ENCODE measurements at regions not wholly inside any gene's neighbourhood (a gene's known extent, or its start where the extent isn't known, plus 50 kb on each side); places are given as distances from the start of the nearest gene placed in this dataset.

- H3K36me3 ChIP-seq = no peaks in the 10 kb centered on the region
- no peaks in the 10 kb centered on the region for H3K27me3 ChIP-seq
- DNase-seq = no peak
- no peak overlapping the region for H3K9ac ChIP-seq (ENCODE audit: low read depth in 2 of 2, low read length in 2 of 2)
- no peaks in the 10 kb centered on the region for H3K4me1 ChIP-seq
- TF ChIP-seq, protein P1, sequence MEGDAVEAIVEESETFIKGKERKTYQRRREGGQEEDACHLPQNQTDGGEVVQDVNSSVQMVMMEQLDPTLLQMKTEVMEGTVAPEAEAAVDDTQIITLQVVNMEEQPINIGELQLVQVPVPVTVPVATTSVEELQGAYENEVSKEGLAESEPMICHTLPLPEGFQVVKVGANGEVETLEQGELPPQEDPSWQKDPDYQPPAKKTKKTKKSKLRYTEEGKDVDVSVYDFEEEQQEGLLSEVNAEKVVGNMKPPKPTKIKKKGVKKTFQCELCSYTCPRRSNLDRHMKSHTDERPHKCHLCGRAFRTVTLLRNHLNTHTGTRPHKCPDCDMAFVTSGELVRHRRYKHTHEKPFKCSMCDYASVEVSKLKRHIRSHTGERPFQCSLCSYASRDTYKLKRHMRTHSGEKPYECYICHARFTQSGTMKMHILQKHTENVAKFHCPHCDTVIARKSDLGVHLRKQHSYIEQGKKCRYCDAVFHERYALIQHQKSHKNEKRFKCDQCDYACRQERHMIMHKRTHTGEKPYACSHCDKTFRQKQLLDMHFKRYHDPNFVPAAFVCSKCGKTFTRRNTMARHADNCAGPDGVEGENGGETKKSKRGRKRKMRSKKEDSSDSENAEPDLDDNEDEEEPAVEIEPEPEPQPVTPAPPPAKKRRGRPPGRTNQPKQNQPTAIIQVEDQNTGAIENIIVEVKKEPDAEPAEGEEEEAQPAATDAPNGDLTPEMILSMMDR (IDR thresholded peaks at IDR 0.05) = no peak
- H3K27ac ChIP-seq = no peak overlapping the region
- intact Hi-C loops (cut with DNase I) = no loop called here
- no peak overlapping the region for H3K4me3 ChIP-seq
- H3K9me3 ChIP-seq = no peaks in the 10 kb centered on the region
Measured at GRCh38 chr15:93585012-93585411, 496.0 kb upstream of the RGMA start.

DNA sequence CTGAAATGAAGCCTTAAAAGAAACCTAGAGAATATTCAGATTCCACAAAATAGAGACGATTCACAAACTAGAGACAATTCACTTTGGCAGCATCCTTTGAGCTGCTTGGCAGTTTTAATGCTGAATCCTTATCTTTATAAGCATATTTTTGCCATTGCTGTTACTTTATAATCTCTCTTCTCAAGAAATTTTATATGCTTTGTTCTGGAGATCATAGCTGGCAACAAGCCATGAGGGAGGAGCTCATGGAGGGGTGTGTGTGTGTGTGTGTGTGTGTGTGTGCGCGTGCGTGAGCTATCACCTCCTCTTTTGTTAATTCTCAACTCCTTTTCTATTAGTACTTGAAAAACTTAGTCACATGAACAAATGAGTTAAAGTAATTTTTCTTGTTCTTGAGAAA, 495.0 kb upstream of the RGMA start:
- no peaks in the 10 kb centered on the region for H3K27me3 ChIP-seq
- TF ChIP-seq, protein P1 (IDR thresholded peaks at IDR 0.05) = no peak
- peak; percentile 19 for DNase-seq

DNA sequence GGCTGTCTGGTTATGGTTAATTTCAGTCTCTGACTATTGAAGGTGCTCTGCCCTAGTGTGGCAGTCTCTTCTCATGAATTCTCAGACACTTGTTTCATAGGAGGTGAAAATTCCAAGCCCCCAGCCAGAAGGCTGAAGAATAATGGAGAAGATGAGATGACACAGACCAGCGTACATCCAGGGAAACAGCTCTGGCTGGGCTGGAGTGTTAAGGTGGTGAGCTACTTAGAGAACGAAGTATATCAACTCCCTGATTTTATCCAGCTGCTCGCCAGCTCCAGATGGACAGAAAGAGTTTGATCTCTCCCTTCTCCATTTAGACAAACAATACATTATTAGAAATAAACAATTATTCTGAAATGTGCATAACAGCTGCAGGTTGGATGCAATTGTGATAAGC, 494.5 kb upstream of the RGMA start:
- intact Hi-C loops (cut with DNase I) = no loop called here
- Histone ChIP-seq H3K4me1 (no peaks in the 10 kb centered on the region), H3K9ac (ENCODE audit: low read depth in 2 of 2, low read length in 2 of 2) (no peak overlapping the region), H3K27ac (no peak overlapping the region), H3K9me3 (no peaks in the 10 kb centered on the region), H3K36me3 (no peaks in the 10 kb centered on the region), H3K27me3 (no peaks in the 10 kb centered on the region), H3K4me3 (no peak overlapping the region)
- TF ChIP-seq, protein P1 (IDR thresholded peaks at IDR 0.05) = no peak
- no peak for DNase-seq

More for the DNA sequence above, 495.0 kb upstream of the RGMA start:
- Histone ChIP-seq H3K27ac (no peak overlapping the region), H3K9ac (ENCODE audit: low read depth in 2 of 2, low read length in 2 of 2) (no peak overlapping the region), H3K4me3 (no peak overlapping the region), H3K9me3 (no peaks in the 10 kb centered on the region), H3K36me3 (no peaks in the 10 kb centered on the region), H3K4me1 (no peaks in the 10 kb centered on the region)
- intact Hi-C loops (cut with DNase I) = no loop called here

DNA sequence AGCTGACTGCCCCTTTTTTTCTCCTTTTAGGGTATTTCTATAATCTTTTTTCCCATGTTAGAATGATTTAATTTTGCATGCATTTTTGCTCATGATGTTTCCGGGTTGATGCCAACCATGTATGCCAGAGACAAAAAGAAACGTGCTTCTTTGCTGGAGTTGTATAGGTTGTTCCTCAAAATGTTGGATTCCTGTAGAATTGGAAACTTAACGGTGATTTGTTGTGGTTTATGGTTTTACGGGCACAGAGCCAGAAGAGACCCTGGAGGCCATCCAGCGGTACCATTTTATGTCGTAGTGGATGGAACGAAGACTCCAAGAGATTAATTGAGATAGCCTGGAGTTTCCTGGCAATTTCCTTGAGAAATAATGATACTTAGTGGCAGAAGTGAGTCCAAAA, 481.5 kb upstream of the RGMA start:
- Histone ChIP-seq H3K4me3 (no peak overlapping the region), H3K4me1 (no peaks in the 10 kb centered on the region), H3K9me3 (no peaks in the 10 kb centered on the region), H3K27ac (no peak overlapping the region), H3K9ac (ENCODE audit: low read depth in 2 of 2, low read length in 2 of 2) (no peak overlapping the region), H3K27me3 (no peaks in the 10 kb centered on the region), H3K36me3 (no peaks in the 10 kb centered on the region)
- TF ChIP-seq, protein P1 (IDR thresholded peaks at IDR 0.05) = no peak
- no peak for DNase-seq
- intact Hi-C loops (cut with DNase I) = no loop called here

DNA sequence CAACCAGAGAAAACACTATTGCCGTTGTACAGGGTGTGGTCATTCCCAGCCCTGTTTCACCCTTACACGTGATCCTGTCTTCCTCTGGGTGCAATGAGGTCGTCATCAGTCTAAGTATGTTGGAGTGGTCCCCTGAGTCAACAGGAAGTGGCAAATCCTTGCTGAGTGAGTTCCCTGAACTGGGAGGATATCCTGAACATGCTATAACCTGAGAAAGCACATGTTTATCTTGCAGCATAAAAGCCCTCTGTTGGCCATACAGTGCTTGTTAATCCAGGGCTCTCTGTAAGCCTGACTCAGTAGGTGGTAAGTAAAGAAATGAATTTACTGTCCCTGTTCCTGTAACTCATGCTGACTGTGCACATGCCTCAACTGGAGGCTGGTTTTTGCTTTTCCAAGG, 477.8 kb upstream of the RGMA start:
- no peak overlapping the region for H3K9ac ChIP-seq (ENCODE audit: low read depth in 2 of 2, low read length in 2 of 2)
- H3K36me3 ChIP-seq = no peaks in the 10 kb centered on the region
- H3K27ac ChIP-seq = no peak overlapping the region
- no peaks in the 10 kb centered on the region for H3K4me1 ChIP-seq
- TF ChIP-seq, protein P1 (IDR thresholded peaks at IDR 0.05) = no peak
- intact Hi-C loops (cut with DNase I) = no loop called here
- no peaks in the 10 kb centered on the region for H3K9me3 ChIP-seq
- H3K4me3 ChIP-seq = no peak overlapping the region
- no peaks in the 10 kb centered on the region for H3K27me3 ChIP-seq
- DNase-seq = no peak

DNA sequence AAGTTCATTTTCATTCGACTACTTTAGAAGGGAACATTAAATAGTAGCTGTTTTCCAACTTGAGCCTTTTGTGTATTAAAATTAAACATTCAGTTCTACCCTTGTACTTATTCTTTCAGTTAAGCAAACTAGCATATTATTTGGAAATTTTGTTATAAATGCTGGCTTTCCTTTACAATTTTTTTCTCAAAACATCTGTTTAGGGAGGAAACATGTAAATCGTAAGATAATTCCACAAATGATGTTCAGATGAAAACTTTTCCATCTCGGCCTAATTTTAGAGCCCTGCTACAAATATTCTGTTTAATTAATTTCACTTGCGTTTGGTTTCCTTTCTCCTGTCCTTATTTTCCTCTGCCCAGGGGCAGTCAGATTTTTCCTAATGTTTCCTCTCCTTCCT, 476.2 kb upstream of the RGMA start:
- Histone ChIP-seq H3K9me3 (no peaks in the 10 kb centered on the region), H3K9ac (ENCODE audit: low read depth in 2 of 2, low read length in 2 of 2) (no peak overlapping the region), H3K4me1 (no peaks in the 10 kb centered on the region), H3K27me3 (no peaks in the 10 kb centered on the region), H3K27ac (no peak overlapping the region), H3K36me3 (no peaks in the 10 kb centered on the region), H3K4me3 (no peak overlapping the region)
- intact Hi-C loops (cut with DNase I) = no loop called here
- TF ChIP-seq, protein P1 (IDR thresholded peaks at IDR 0.05) = no peak
- no peak for DNase-seq
